Keratinocyte (primary cell): ENCODE measurements at regions not wholly inside any gene's neighbourhood (a gene's known extent, or its start where the extent isn't known, plus 50 kb on each side); places are given as distances from the start of the nearest gene placed in this dataset.

Experiments used
- EZH2 ChIP-seq: IDR thresholded peaks from one replicate; pipeline ENCODE4 v1.6.1; 2012; ENCODE audit warnings: inconsistent platforms, mild to moderate bottlenecking, low read length, moderate library complexity
- TF ChIP-seq, protein P1 (sequence below), 3 experiments: IDR thresholded peaks in 1 of 3; conservative IDR thresholded peaks in 1 of 3; optimal IDR thresholded peaks in 1 of 3; 2 replicates in 2 of 3; 3 replicates in 1 of 3; pipeline versions ENCODE3 to v1.5.1; 2011; ENCODE audit warnings: low read length in 3 of 3, mild to moderate bottlenecking in 3 of 3, moderate library complexity in 2 of 3, control low read depth in 1 of 3, inconsistent platforms in 1 of 3; ENCODE audit not compliant: insufficient read depth in 2 of 3; ENCODE audit errors: extremely low read depth in 1 of 3

DNA sequence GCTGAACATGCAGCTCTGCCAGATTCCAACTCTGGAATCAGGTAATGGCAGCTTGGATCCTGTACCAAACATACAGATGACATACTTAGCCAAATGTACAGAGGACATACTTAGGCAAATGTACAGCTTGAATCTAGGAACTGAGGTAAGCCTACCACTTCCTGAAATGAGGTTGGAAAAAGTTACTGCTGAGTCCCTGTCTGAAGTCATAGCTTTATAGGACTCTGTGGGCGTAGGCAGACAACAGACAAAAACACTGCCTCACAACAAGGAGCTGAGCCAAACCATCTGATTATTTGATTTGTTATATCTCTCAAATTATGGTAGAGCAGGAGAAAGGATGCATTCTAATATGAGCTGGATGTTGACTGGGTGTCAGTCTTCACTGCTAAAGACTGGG lies 290.2 kb upstream of the TCF4 start:
- TF ChIP-seq, protein P1, sequence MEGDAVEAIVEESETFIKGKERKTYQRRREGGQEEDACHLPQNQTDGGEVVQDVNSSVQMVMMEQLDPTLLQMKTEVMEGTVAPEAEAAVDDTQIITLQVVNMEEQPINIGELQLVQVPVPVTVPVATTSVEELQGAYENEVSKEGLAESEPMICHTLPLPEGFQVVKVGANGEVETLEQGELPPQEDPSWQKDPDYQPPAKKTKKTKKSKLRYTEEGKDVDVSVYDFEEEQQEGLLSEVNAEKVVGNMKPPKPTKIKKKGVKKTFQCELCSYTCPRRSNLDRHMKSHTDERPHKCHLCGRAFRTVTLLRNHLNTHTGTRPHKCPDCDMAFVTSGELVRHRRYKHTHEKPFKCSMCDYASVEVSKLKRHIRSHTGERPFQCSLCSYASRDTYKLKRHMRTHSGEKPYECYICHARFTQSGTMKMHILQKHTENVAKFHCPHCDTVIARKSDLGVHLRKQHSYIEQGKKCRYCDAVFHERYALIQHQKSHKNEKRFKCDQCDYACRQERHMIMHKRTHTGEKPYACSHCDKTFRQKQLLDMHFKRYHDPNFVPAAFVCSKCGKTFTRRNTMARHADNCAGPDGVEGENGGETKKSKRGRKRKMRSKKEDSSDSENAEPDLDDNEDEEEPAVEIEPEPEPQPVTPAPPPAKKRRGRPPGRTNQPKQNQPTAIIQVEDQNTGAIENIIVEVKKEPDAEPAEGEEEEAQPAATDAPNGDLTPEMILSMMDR (optimal IDR thresholded peaks at IDR 0.05 in 1 of 3, IDR thresholded peaks at IDR 0.05 in 1 of 3, conservative IDR thresholded peaks at IDR 0.05 in 1 of 3; ENCODE audit: extremely low read depth in 1 of 3, insufficient read depth in 2 of 3, low read length in 3 of 3), result no peak
- TF ChIP-seq EZH2, result no peak
